ENCODE measurements at regions not wholly inside any gene's neighbourhood (a gene's known extent, or its start where the extent isn't known, plus 50 kb on each side); places are given as distances from the start of the nearest gene placed in this dataset.

DNA sequence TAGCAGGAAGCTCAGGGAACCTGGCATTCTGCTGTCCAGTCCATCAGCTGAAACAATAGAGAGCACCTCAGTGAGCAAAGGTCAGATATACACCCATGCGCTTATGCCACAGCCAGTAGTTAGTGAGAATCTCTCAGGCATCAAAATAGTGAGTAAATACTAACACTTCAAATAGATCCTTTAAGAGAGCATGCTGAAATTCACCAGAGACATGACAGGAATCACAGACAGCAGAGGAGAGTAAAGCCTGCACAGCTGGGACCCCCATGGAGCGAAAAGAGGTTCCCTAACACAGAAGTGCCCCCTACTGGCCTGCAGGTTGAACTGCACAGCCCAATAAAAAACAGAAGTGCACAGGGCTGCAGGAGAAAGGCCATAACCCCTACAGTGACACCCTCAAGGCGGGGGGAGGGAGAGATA, 57.6 kb upstream of the ANTXRL start:
- peaks cover 0 to 18% (median 0%) of the 10 kb centered on the region in 7 donors for H3K27me3 ChIP-seq
- peaks cover 0 to 14% (median 0%) of the 10 kb centered on the region in 11 donors for H3K9me3 ChIP-seq
- no peaks in the 10 kb centered on the region for H3K36me3 ChIP-seq
- TF ChIP-seq CTCF (IDR thresholded peaks at IDR 0.05), result peak; percentile 23 to 62 (median 42)
- peaks cover 0 to 5% (median 0%) of the 10 kb centered on the region in 9 donors for H3K4me1 ChIP-seq
- ATAC-seq (no peak), DNase-seq (no peak)
- H3K27ac ChIP-seq, result no peak overlapping the region
- WGBS, 2 donors, result 53 to 63% methylated on average over 3 of the region's 3 CpGs
- intact Hi-C loops (cut with DNase I), result loop anchor here in 4 of 10 donors (2.0 to 10.0 kb wide), 3 partner anchors 96 to 98 kb away; no protein-coding TSS in a partner anchor
- no peak overlapping the region for H3K4me3 ChIP-seq

- H3K27ac ChIP-seq, result no peak overlapping the region
- H3K27me3 ChIP-seq, result peaks cover 0 to 18% (median 0%) of the 10 kb centered on the region in 7 donors
- WGBS, 2 donors, result 95 to 97% methylated on average over 5 of the region's 5 CpGs
- TF ChIP-seq CTCF (IDR thresholded peaks at IDR 0.05), result no peak
- no peaks in the 10 kb centered on the region for H3K36me3 ChIP-seq
- no peak overlapping the region for H3K4me3 ChIP-seq
- H3K4me1 ChIP-seq, result peaks cover 0 to 5% (median 0%) of the 10 kb centered on the region in 9 donors
- intact Hi-C loops (cut with DNase I), result loop anchor here in 1 of 10 donors (5.0 kb wide), 1 partner anchor 97 kb away; no protein-coding TSS in a partner anchor
- ATAC-seq, result no peak
- H3K9me3 ChIP-seq, result peaks cover 0 to 14% (median 0%) of the 10 kb centered on the region in 11 donors
- no peak for DNase-seq
These were observed 56.2 kb upstream of the ANTXRL start for GRCh38 chr10:46230615-46231014.

DNA sequence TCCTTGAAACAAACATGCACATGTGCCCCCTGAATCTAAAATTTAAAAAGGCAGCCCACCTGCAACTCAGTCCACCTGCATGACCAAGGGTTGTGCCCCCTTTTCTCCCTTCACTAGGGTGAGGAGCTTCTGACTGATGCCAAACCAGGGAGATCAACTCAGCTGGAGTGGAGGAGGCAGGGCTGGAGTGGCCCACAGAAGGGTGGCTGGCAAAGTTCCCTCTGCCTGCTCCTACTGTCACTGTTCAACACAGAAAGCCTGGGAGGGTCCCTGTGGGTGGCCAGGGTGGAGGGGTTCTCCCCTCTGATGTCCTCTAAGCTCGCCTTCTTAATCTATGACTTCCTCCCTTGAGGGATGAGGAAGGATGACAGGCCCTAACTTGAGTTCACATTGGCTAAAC, 55.7 kb upstream of the ANTXRL start:
- Histone ChIP-seq H3K4me1 (peaks cover 0 to 5% (median 0%) of the 10 kb centered on the region in 9 donors), H3K9me3 (peaks cover 0 to 14% (median 0%) of the 10 kb centered on the region in 11 donors), H3K4me3 (no peak overlapping the region), H3K36me3 (no peaks in the 10 kb centered on the region), H3K27ac (no peak overlapping the region), H3K27me3 (peaks cover 0 to 18% (median 0%) of the 10 kb centered on the region in 7 donors)
- DNase-seq (peak in 1 of 2 donors; percentile 0), ATAC-seq (no peak)
- no peak for TF ChIP-seq CTCF (IDR thresholded peaks at IDR 0.05)
- 47 to 64% methylated on average over 1 of the region's 1 CpG for WGBS, 2 donors
- intact Hi-C loops (cut with DNase I), result loop anchor here in 1 of 10 donors (5.0 kb wide), 1 partner anchor 96 kb away; no protein-coding TSS in a partner anchor

GRCh38 chr10:46232084-46232483, 54.7 kb upstream of the ANTXRL start:
- H3K27ac ChIP-seq, result no peak overlapping the region
- H3K4me1 ChIP-seq, result peaks cover 0 to 5% (median 0%) of the 10 kb centered on the region in 9 donors
- no peak for DNase-seq
- H3K27me3 ChIP-seq, result peaks cover 0 to 17% (median 0%) of the 10 kb centered on the region in 7 donors
- 94 to 100% methylated on average over 2 of the region's 2 CpGs for WGBS, 2 donors
- H3K9me3 ChIP-seq, result peaks cover 0 to 14% (median 0%) of the 10 kb centered on the region in 11 donors
- intact Hi-C loops (cut with DNase I), result loop anchor here in 1 of 10 donors (5.0 kb wide), 1 partner anchor 95 kb away; no protein-coding TSS in a partner anchor
- no peak for ATAC-seq
- H3K36me3 ChIP-seq, result no peaks in the 10 kb centered on the region
- H3K4me3 ChIP-seq, result no peak overlapping the region
- TF ChIP-seq CTCF (IDR thresholded peaks at IDR 0.05), result no peak

Measured in heart right ventricle (tissue), 16 donors.